GM12878 (cell line): ENCODE measurements at regions not wholly inside any gene's neighbourhood (a gene's known extent, or its start where the extent isn't known, plus 50 kb on each side); places are given as distances from the start of the nearest gene placed in this dataset.

ENCODE experiments used
- CREB1 ChIP-seq: IDR thresholded peaks from 2 replicates; pipeline ENCODE4 v1.6.1; 2012; ENCODE audit warnings: low read depth, mild to moderate bottlenecking, inconsistent platforms
- E4F1 ChIP-seq: fragments of 450-650 bp; IDR thresholded peaks from 2 replicates; pipeline ENCODE4 v1.6.1; 2018; ENCODE audit warnings: borderline replicate concordance, mild to moderate bottlenecking; ENCODE audit not compliant: partially characterized antibody
- FOXK2 ChIP-seq: fragments of 450-650 bp; IDR thresholded peaks from 2 replicates; pipeline ENCODE4 v1.6.1; 2017; ENCODE audit warnings: mild to moderate bottlenecking, moderate library complexity
- HDAC2 ChIP-seq: fragments of 200-600 bp; sonication (generic); IDR thresholded peaks from 2 replicates; pipeline ENCODE4 v1.6.1; 2017
- HDAC6 ChIP-seq: fragments of 200-600 bp; sonication (generic); IDR thresholded peaks from one replicate; pipeline ENCODE4 v1.8.0; 2017; ENCODE audit warnings: antibody characterized with exemption; ENCODE audit not compliant: unreplicated experiment
- MYC ChIP-seq: IDR thresholded peaks from 2 replicates; pipeline ENCODE4 v1.6.1; 2011; ENCODE audit warnings: mild to moderate bottlenecking, low read length, moderate library complexity, inconsistent platforms; ENCODE audit not compliant: insufficient read depth, insufficient replicate concordance, insufficient read length, severe bottlenecking
- RELB ChIP-seq: fragments of 450-650 bp; IDR thresholded peaks from 2 replicates; pipeline ENCODE4 v1.6.1; 2017; ENCODE audit warnings: low read depth, mild to moderate bottlenecking, moderate library complexity
- RUNX3 ChIP-seq: IDR thresholded peaks from 2 replicates; pipeline ENCODE4 v1.6.1; 2012; ENCODE audit warnings: low read length, inconsistent platforms
- SREBF2 ChIP-seq: IDR thresholded peaks from 2 replicates; pipeline ENCODE4 v1.6.1; 2012; ENCODE audit warnings: mild to moderate bottlenecking, low read length
- SRF ChIP-seq, 2 experiments: IDR thresholded peaks; 2 replicates each; pipeline ENCODE4 v1.6.1; 2011; ENCODE audit warnings: low read depth in 2 of 2, low read length in 2 of 2, mild to moderate bottlenecking in 1 of 2, moderate library complexity in 1 of 2
- WRNIP1 ChIP-seq: IDR thresholded peaks from 2 replicates; pipeline ENCODE4 v1.6.1; 2011; ENCODE audit warnings: low read depth, low read length, improper control_type of control experiment, borderline replicate concordance
- ZNF592 ChIP-seq: fragments of 450-650 bp; IDR thresholded peaks from 2 replicates; pipeline ENCODE4 v1.6.1; 2017; ENCODE audit warnings: mild to moderate bottlenecking, moderate library complexity

GRCh38 chr9:86410281-86410680 is 56.1 kb upstream of the TUT7 start (continued):
- TF ChIP-seq ZNF592, result no peak
- TF ChIP-seq RUNX3, result no peak
- no peak for TF ChIP-seq SRF (IDR thresholded peaks at IDR 0.05; ENCODE audit: low read depth in 2 of 2, low read length in 2 of 2)
- no peak for TF ChIP-seq HDAC2
- no peak for TF ChIP-seq WRNIP1
- no peak for TF ChIP-seq RELB
- no peak for TF ChIP-seq FOXK2
- no peak for TF ChIP-seq MYC
- TF ChIP-seq HDAC6, result no peak
- no peak for TF ChIP-seq SREBF2
- TF ChIP-seq E4F1, result no peak
- no peak for TF ChIP-seq CREB1
